ENCODE measurements at regions not wholly inside any gene's neighbourhood (a gene's known extent, or its start where the extent isn't known, plus 50 kb on each side); places are given as distances from the start of the nearest gene placed in this dataset.

- no peak for TF ChIP-seq EZH2 (IDR thresholded peaks at IDR 0.05; ENCODE audit: borderline replicate concordance, low read length)
- TF ChIP-seq CTCF (IDR thresholded peaks at IDR 0.05; ENCODE audit: low read length): no peak
Observed at GRCh38 chr20:1801929-1802306, 93.3 kb upstream of the SIRPA start.

All from OCI-LY1 (cell line).